ENCODE measurements at regions not wholly inside any gene's neighbourhood (a gene's known extent, or its start where the extent isn't known, plus 50 kb on each side); places are given as distances from the start of the nearest gene placed in this dataset.

- no peak for DNase-seq (ENCODE audit: insufficient read length, low spot score)
- no peak for FAIRE-seq
- TF ChIP-seq POLR2A (IDR thresholded peaks at IDR 0.05; ENCODE audit: low read depth, low read length): no peak
These were observed 186.5 kb upstream of the SLC7A11 start for GRCh38 chr4:138428611-138429010.

GRCh38 chr4:138426786-138427185, 184.6 kb upstream of the SLC7A11 start:
- no peak for FAIRE-seq
- TF ChIP-seq POLR2A (IDR thresholded peaks at IDR 0.05; ENCODE audit: low read depth, low read length): no peak
- no peak for DNase-seq (ENCODE audit: insufficient read length, low spot score)

DNA sequence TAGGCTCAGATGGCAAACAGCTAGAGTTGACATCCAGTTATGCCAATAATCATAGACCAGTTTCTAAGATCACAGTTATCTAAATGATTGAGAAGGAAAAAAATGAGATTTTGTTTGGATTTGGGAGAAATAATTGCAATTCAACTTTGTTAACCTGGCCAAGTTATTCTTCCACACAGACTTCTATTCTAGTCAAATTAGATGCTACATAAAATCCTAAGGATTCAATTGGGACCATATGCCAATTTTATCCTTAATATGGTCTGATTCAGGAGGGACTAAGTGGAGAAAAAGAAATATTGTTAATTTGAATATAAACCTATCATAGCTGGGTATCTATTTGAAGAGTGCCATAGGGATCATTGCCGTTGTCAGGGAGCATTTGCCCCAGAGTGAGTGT, 178.3 kb upstream of the SLC7A11 start:
- no peak for TF ChIP-seq POLR2A (IDR thresholded peaks at IDR 0.05; ENCODE audit: low read depth, low read length)
- DNase-seq (ENCODE audit: insufficient read length, low spot score) (no peak), FAIRE-seq (no peak)

DNA sequence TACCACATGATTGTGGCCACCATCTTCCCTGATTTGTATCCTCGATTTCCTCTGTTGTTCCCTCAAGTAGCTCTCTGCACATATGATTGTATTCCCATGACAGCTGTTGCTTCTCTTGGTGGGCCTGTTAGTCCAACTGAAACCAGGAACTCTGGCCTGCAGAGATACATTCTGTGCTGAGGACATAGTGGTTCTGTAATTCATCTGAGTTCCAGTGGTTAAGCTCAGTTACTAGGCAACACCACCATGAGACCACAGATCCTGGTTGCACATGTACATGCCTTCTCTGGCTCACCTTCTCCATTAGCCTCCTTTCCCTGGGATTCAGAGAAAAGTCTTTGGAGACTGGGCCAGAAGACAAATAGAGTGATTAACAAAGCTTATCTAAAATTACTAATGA, 172.1 kb upstream of the SLC7A11 start:
- TF ChIP-seq POLR2A (IDR thresholded peaks at IDR 0.05; ENCODE audit: low read depth, low read length): no peak
- DNase-seq (ENCODE audit: insufficient read length, low spot score) (no peak), FAIRE-seq (no peak)

DNA sequence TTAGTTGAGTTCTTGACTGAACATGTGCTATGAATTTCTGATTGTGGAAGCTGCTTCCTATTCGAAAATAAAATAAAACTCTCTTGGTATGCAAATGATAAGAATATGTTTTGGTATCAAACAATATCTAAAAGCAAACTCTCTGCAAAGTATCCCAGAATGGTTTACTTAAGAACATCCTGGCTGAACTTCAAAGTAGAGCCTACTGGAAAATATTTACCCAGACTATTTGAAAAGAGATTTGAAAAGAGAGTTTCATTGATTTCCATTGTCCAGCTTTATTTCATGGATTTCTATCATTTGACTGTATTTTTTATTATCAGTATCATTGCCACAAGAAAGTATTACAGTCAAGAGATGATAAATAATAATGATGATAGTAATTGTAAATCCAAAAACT, 171.1 kb upstream of the SLC7A11 start:
- no peak for DNase-seq (ENCODE audit: insufficient read length, low spot score)
- no peak for TF ChIP-seq POLR2A (IDR thresholded peaks at IDR 0.05; ENCODE audit: low read depth, low read length)
- FAIRE-seq: no peak

GRCh38 chr4:138412847-138413246, 170.7 kb upstream of the SLC7A11 start:
- no peak for TF ChIP-seq POLR2A (IDR thresholded peaks at IDR 0.05; ENCODE audit: low read depth, low read length)
- FAIRE-seq: no peak
- no peak for DNase-seq (ENCODE audit: insufficient read length, low spot score)

GRCh38 chr4:138410266-138410665, 168.1 kb upstream of the SLC7A11 start:
- no peak for TF ChIP-seq POLR2A (IDR thresholded peaks at IDR 0.05; ENCODE audit: low read depth, low read length)
- DNase-seq (ENCODE audit: insufficient read length, low spot score): no peak
- no peak for FAIRE-seq

DNA sequence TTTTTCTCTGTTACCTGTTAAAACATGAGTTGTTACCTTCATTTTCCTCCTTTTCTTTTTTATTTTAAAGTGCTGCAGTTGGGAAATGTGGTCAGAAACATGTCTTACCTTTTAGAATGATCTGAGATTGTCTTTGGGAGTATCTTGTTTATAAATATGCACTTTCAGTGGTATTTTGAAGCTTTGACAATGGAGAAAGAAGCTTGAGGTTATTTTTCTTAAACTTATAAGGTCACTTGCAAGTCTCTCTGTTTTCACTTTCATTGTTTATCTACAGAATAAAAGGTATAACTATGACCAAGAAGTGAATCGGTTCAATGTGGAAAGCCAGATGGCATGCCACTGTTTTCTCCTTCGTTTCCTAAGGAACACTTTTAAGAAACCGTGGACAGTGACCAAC, 167.5 kb upstream of the SLC7A11 start:
- no peak for TF ChIP-seq POLR2A (IDR thresholded peaks at IDR 0.05; ENCODE audit: low read depth, low read length)
- DNase-seq (ENCODE audit: insufficient read length, low spot score) (no peak), FAIRE-seq (no peak)

DNA sequence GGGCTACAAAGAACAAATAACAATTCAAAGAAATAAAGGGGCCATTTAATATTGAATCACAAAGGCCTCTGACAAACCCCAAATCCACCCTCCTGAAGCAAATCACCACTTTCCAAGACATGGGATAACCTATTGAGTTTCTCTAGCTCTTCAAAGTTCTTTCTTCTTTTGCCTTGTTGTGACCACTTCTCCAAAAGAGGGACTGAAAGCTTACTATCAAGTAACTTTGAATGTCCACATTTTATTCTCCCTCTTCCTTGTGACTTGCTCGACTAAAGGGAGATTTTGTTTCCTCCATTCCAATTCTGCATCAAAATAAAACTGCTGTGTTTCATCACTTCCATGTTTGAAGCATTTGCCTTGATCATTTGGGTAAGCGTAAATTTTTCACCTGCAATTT, 166.6 kb upstream of the SLC7A11 start:
- FAIRE-seq (no peak), DNase-seq (ENCODE audit: insufficient read length, low spot score) (no peak)
- TF ChIP-seq POLR2A (IDR thresholded peaks at IDR 0.05; ENCODE audit: low read depth, low read length): no peak

- no peak for FAIRE-seq
- no peak for TF ChIP-seq POLR2A (IDR thresholded peaks at IDR 0.05; ENCODE audit: low read depth, low read length)
These were observed 165.2 kb upstream of the SLC7A11 start for GRCh38 chr4:138407329-138407728.

DNA sequence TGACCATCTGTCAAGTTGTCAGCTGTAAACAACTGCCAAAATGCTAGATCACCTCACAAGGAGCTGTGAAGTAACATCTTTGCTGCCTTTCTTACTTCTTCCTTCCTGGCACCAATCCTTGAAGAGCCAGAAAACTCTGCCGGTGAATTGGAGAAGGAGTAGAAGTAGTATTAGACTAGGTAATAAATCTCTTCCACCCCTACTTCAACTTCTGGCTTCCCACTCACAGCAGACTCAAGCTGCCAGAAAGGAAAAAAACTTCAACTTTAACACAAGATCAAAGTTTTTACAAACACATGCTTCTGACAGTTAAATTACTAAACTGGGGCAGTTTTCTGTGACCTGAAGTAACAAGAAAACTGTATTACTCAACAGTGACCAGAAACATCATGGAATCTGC, 164.7 kb upstream of the SLC7A11 start:
- FAIRE-seq (no peak), DNase-seq (ENCODE audit: insufficient read length, low spot score) (no peak)
- TF ChIP-seq POLR2A (IDR thresholded peaks at IDR 0.05; ENCODE audit: low read depth, low read length): no peak

More at GRCh38 chr4:138407329-138407728, 165.2 kb upstream of the SLC7A11 start:
- DNase-seq (ENCODE audit: insufficient read length, low spot score): no peak

GRCh38 chr4:138405934-138406567, 163.9 kb upstream of the SLC7A11 start:
- no peak for FAIRE-seq
- no peak for TF ChIP-seq POLR2A (IDR thresholded peaks at IDR 0.05; ENCODE audit: low read depth, low read length)
- DNase-seq (ENCODE audit: insufficient read length, low spot score): no peak

GRCh38 chr4:138405466-138405891, 163.3 kb upstream of the SLC7A11 start:
- DNase-seq (ENCODE audit: insufficient read length, low spot score) (no peak), FAIRE-seq (no peak)
- TF ChIP-seq POLR2A (IDR thresholded peaks at IDR 0.05; ENCODE audit: low read depth, low read length): no peak

- DNase-seq (ENCODE audit: insufficient read length, low spot score): no peak
- TF ChIP-seq POLR2A (IDR thresholded peaks at IDR 0.05; ENCODE audit: low read depth, low read length): no peak
- no peak for FAIRE-seq
These were observed 162.7 kb upstream of the SLC7A11 start for GRCh38 chr4:138404801-138405200.

DNA sequence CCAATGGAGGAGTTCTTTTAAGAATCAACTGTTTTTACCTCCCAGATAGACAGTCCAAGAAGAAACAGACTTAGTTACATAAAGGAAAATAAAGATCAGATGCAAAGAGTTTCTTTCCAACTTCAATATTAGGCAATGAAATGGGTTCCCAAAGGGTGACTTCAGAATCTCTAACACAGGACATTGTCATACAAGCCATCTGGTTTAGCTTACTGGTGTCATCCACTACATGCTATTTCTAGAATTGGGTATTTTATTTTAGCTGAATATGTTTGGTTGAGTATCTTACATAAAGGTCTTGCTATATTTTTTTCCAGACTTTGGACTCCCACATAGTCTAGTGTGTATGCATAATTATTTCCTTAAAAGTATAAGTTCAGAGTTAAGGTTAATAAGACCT, 162.1 kb upstream of the SLC7A11 start:
- TF ChIP-seq POLR2A (IDR thresholded peaks at IDR 0.05; ENCODE audit: low read depth, low read length): no peak
- no peak for DNase-seq (ENCODE audit: insufficient read length, low spot score)
- FAIRE-seq: no peak

GRCh38 chr4:138401334-138401733, 159.2 kb upstream of the SLC7A11 start:
- FAIRE-seq: no peak
- TF ChIP-seq POLR2A (IDR thresholded peaks at IDR 0.05; ENCODE audit: low read depth, low read length): no peak
- no peak for DNase-seq (ENCODE audit: insufficient read length, low spot score)

Data from H54 (cell line).